Mucosa of descending colon (tissue), 3 donors: ENCODE measurements at regions not wholly inside any gene's neighbourhood (a gene's known extent, or its start where the extent isn't known, plus 50 kb on each side); places are given as distances from the start of the nearest gene placed in this dataset.
"Not testable (repeated sequence)": the region's sequence is repeated elsewhere in the genome, so short reads cannot be mapped to it uniquely, and the experiment has no call there.

Experiments used
- ATAC-seq: fragments of 200-7000 bp; cut with Tn5 transposase; one replicate; pipeline ENCODE4 v1.9.1; 2020; ENCODE audit warnings: mild to moderate bottlenecking, moderate library complexity
- DNase-seq, 3 donors: peaks; one replicate each; pipeline ENCODE4 v3.0.0-alpha.2; 2020
- H3K36me3 ChIP-seq: fragments of 200-600 bp; one replicate; pipeline ENCODE4 v1.8.0; 2021; ENCODE audit warnings: low read depth, mild to moderate bottlenecking
- H3K4me1 ChIP-seq: fragments of 200-600 bp; one replicate; pipeline ENCODE4 v1.8.0; 2021; ENCODE audit warnings: low read depth, mild to moderate bottlenecking
- H3K4me3 ChIP-seq: fragments of 200-600 bp; one replicate; pipeline ENCODE4 v1.8.0; 2021; ENCODE audit warnings: mild to moderate bottlenecking
- H3K9me3 ChIP-seq: fragments of 200-600 bp; one replicate; pipeline ENCODE4 v1.8.0; 2021; ENCODE audit warnings: mild to moderate bottlenecking
- CTCF ChIP-seq: fragments of 200-600 bp; IDR thresholded peaks from one replicate; pipeline ENCODE4 v1.8.0; 2022; ENCODE audit warnings: antibody characterized with exemption, mild to moderate bottlenecking
- intact Hi-C, 2 donors: fragments of 100-400 bp; cut with DNase I in 1 of 2; cut with micrococcal nuclease in 1 of 2; formaldehyde crosslinking; loops; one replicate each; pipeline versions ENCODE4 v1.11.0 to v1.11.1; 2022; cut with DNase I, micrococcal nuclease
- donor health status: DM: no; HTN: no; CAD: no; lungs with moderate emphysema.
- donor health status: DM: no; HTN: no; CAD: no.
- donor health status: DM: no; HTN: yes; CAD: no.

- Histone ChIP-seq H3K4me3 (no peak overlapping the region), H3K9me3 (no peaks in the 10 kb centered on the region), H3K36me3 (no peaks in the 10 kb centered on the region), H3K4me1 (no peaks in the 10 kb centered on the region)
- no peak for TF ChIP-seq CTCF
- ATAC-seq: no peak
- DNase-seq: no peak
- intact Hi-C loops: no loop called here
Measured at GRCh38 chr7:83259064-83259463, 96.4 kb upstream of the PCLO start.

- TF ChIP-seq CTCF: no peak
- intact Hi-C loops: no loop called here
- Histone ChIP-seq H3K36me3 (no peaks in the 10 kb centered on the region), H3K4me3 (no peak overlapping the region), H3K4me1 (no peaks in the 10 kb centered on the region), H3K9me3 (no peaks in the 10 kb centered on the region)
- ATAC-seq: no peak
- DNase-seq: no peak
Measured at GRCh38 chr7:83248000-83248399, 85.3 kb upstream of the PCLO start.

GRCh38 chr7:83219231-83219630 lies 56.5 kb upstream of the PCLO start:
- H3K36me3 ChIP-seq, H3K9me3 ChIP-seq, H3K4me3 ChIP-seq, DNase-seq, ATAC-seq, intact Hi-C loops, H3K4me1 ChIP-seq: not testable (repeated sequence)

DNA sequence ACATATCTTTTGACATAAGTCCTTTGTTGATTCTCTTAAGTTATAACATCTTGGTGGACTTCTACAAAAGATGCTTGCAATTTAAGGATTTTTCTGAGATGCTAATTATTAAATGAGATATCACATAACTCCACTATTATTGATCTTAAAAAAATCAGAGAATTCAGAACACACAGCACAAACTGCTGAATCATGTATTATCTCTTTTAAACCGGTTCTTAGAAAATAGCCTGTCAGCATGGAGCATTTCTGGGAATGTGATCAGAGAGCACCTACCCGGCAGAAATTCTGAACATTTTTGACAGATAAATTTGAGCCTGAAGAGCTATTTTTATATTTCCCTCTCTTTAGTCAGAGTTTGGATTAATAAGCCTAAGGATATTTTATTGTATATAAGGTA lies 50.2 kb upstream of the PCLO start:
- TF ChIP-seq CTCF: no peak
- ATAC-seq (no peak), DNase-seq (no peak)
- no peaks in the 10 kb centered on the region for H3K9me3 ChIP-seq
- H3K4me3 ChIP-seq: no peak overlapping the region
- intact Hi-C loops: no loop called here
- no peaks in the 10 kb centered on the region for H3K4me1 ChIP-seq
- no peaks in the 10 kb centered on the region for H3K36me3 ChIP-seq
